ENCODE measurements at regions not wholly inside any gene's neighbourhood (a gene's known extent, or its start where the extent isn't known, plus 50 kb on each side); places are given as distances from the start of the nearest gene placed in this dataset.
A peak's percentile ranks its signal among the peaks of the same experiment; 100 is the strongest.

- TF ChIP-seq EZH2 (IDR thresholded peaks at IDR 0.05; ENCODE audit: insufficient read depth, poor library complexity, severe bottlenecking) (no peak), EZH2phosphoT487 (IDR thresholded peaks at IDR 0.05; ENCODE audit: insufficient read depth, low read depth) (no peak)
- in situ Hi-C loops (cut with MboI), result no loop called here
- no peak overlapping the region for H3K27ac ChIP-seq
- no peaks in the 10 kb centered on the region for H3F3A ChIP-seq (ENCODE audit: insufficient read depth)
- H3K9ac ChIP-seq, result no peak overlapping the region
- H3K4me2 ChIP-seq (ENCODE audit: unreplicated experiment), result no peak overlapping the region
- WGBS, 2 experiments (ENCODE audit: low coverage in 1 of 2, low lambda C conversion rate in 2 of 2, missing lambda C conversion rate in 2 of 2), result 40 to 43% methylated on average over 9 of the region's 9 CpGs
- H3K4me1 ChIP-seq (ENCODE audit: insufficient read depth), result no peaks in the 10 kb centered on the region
- H3K79me2 ChIP-seq (ENCODE audit: insufficient read depth), result no peaks in the 10 kb centered on the region
- no peak for DNase-seq
- H4K20me1 ChIP-seq (ENCODE audit: insufficient read depth), result no peaks in the 10 kb centered on the region
- H3K27me3 ChIP-seq (replicated peaks; ENCODE audit: insufficient read depth), result no peaks in the 10 kb centered on the region
- H3K9me2 ChIP-seq (ENCODE audit: insufficient read depth), result no peaks in the 10 kb centered on the region
- no peaks in the 10 kb centered on the region for H3K36me3 ChIP-seq (ENCODE audit: low read depth)
- no peak overlapping the region for H2AFZ ChIP-seq
- H3K9me3 ChIP-seq (ENCODE audit: low read depth), result no peaks in the 10 kb centered on the region
- H3K4me3 ChIP-seq, result no peak overlapping the region
Observed at GRCh38 chr11:70603756-70604211, 205.5 kb downstream of the CTTN start.

GRCh38 chr11:70604221-70604620, 205.9 kb downstream of the CTTN start:
- no peaks in the 10 kb centered on the region for H4K20me1 ChIP-seq (ENCODE audit: insufficient read depth)
- no peaks in the 10 kb centered on the region for H3K9me3 ChIP-seq (ENCODE audit: low read depth)
- WGBS, 2 experiments (ENCODE audit: low coverage in 1 of 2, low lambda C conversion rate in 2 of 2, missing lambda C conversion rate in 2 of 2), result 28 to 34% methylated on average over 11 of the region's 11 CpGs
- no peak for DNase-seq
- TF ChIP-seq EZH2phosphoT487 (IDR thresholded peaks at IDR 0.05; ENCODE audit: insufficient read depth, low read depth) (no peak), EZH2 (IDR thresholded peaks at IDR 0.05; ENCODE audit: insufficient read depth, poor library complexity, severe bottlenecking) (no peak)
- no peaks in the 10 kb centered on the region for H3K27me3 ChIP-seq (replicated peaks; ENCODE audit: insufficient read depth)
- no peak overlapping the region for H3K4me3 ChIP-seq
- H2AFZ ChIP-seq, result no peak overlapping the region
- no peaks in the 10 kb centered on the region for H3K4me1 ChIP-seq (ENCODE audit: insufficient read depth)
- in situ Hi-C loops (cut with MboI), result no loop called here
- H3K36me3 ChIP-seq (ENCODE audit: low read depth), result no peaks in the 10 kb centered on the region
- H3K79me2 ChIP-seq (ENCODE audit: insufficient read depth), result no peaks in the 10 kb centered on the region
- no peak overlapping the region for H3K4me2 ChIP-seq (ENCODE audit: unreplicated experiment)
- no peaks in the 10 kb centered on the region for H3K9me2 ChIP-seq (ENCODE audit: insufficient read depth)
- H3F3A ChIP-seq (ENCODE audit: insufficient read depth), result no peaks in the 10 kb centered on the region
- H3K9ac ChIP-seq, result no peak overlapping the region
- no peak overlapping the region for H3K27ac ChIP-seq

DNA sequence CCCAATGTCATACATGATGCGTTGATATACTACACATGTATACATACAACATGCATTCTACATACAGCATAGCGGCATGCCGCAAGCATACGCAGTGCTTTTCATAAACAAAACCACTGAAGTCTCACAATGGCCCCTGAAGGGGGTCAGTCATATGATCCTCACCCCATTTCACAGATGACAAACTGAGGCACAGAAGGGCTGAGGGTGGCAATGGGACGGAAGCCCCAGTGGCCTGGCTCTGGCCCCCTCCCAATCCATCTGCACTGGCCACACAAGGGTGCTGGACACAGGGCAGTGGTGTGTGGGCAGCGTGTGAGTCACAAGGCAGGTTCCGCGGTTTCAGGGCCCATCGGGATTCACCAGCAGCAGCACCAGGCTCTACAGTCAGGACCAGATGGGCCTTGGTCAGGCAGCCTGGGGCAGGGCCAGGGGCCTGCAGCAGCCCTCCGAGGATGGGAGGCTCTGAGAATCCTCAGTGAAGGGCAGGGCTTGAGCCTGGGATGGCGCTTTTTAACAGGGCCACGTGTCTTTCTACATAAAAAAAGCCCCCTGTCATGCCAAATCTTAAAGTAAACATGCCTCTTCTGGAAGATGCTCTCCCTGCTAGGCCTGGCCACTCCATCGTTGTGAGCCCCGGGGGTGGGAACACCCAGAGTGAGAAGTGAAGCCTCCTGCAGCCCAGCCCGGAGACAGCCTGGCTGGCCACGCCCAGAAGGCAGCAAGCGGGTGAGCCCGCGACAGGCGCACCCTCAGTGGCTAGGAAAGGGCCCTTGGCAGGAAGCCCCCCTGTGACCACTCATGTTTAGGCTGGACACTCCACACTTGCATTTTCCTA, 206.5 kb downstream of the CTTN start:
- WGBS, 2 experiments (ENCODE audit: low coverage in 1 of 2, low lambda C conversion rate in 2 of 2, missing lambda C conversion rate in 2 of 2), result 52 to 55% methylated on average over 20 of the region's 20 CpGs
- Histone ChIP-seq H3K27me3 (replicated peaks; ENCODE audit: insufficient read depth) (no peaks in the 10 kb centered on the region; the same call in 1 of the 2 replicates), H3K4me3 (no peak overlapping the region), H3K79me2 (ENCODE audit: insufficient read depth) (no peaks in the 10 kb centered on the region), H3F3A (ENCODE audit: insufficient read depth) (no peaks in the 10 kb centered on the region), H4K20me1 (ENCODE audit: insufficient read depth) (no peaks in the 10 kb centered on the region), H2AFZ (no peak overlapping the region), H3K27ac (no peak overlapping the region), H3K9me2 (ENCODE audit: insufficient read depth) (no peaks in the 10 kb centered on the region), H3K9me3 (ENCODE audit: low read depth) (no peaks in the 10 kb centered on the region), H3K36me3 (ENCODE audit: low read depth) (no peaks in the 10 kb centered on the region), H3K4me1 (ENCODE audit: insufficient read depth) (no peaks in the 10 kb centered on the region), H3K9ac (no peak overlapping the region), H3K4me2 (ENCODE audit: unreplicated experiment) (no peak overlapping the region)
- peak; percentile 6 for DNase-seq
- in situ Hi-C loops (cut with MboI), result no loop called here
- TF ChIP-seq EZH2phosphoT487 (IDR thresholded peaks at IDR 0.05; ENCODE audit: insufficient read depth, low read depth) (no peak), EZH2 (IDR thresholded peaks at IDR 0.05; ENCODE audit: insufficient read depth, poor library complexity, severe bottlenecking) (no peak)

DNA sequence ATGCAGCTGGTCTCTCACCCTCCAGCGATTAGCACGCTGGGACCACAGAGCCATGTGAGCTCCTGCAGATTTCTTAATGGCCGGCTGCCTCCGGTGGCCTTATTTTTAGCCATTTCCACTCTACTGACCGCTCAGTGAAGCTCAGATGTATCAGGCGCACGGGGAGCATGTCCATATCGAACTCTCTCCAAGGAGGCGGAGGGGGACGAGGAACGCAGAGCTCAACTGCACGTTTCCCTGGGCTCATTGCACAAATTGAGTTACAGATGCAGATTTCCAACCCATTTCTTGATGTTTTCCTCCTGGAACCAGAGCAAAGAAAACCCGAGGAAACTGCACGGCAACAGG, 207.1 kb downstream of the CTTN start:
- Histone ChIP-seq H3K27ac (no peak overlapping the region), H3K9ac (no peak overlapping the region), H2AFZ (no peak overlapping the region), H3K9me2 (ENCODE audit: insufficient read depth) (no peaks in the 10 kb centered on the region), H3K4me1 (ENCODE audit: insufficient read depth) (no peaks in the 10 kb centered on the region), H3K27me3 (replicated peaks; ENCODE audit: insufficient read depth) (no peaks in the 10 kb centered on the region; the same call in 1 of the 2 replicates), H3K4me2 (ENCODE audit: unreplicated experiment) (no peak overlapping the region), H3K36me3 (ENCODE audit: low read depth) (no peaks in the 10 kb centered on the region), H4K20me1 (ENCODE audit: insufficient read depth) (no peaks in the 10 kb centered on the region), H3K9me3 (ENCODE audit: low read depth) (no peaks in the 10 kb centered on the region), H3K4me3 (no peak overlapping the region), H3F3A (ENCODE audit: insufficient read depth) (no peaks in the 10 kb centered on the region), H3K79me2 (ENCODE audit: insufficient read depth) (no peaks in the 10 kb centered on the region)
- no peak for DNase-seq
- TF ChIP-seq EZH2 (IDR thresholded peaks at IDR 0.05; ENCODE audit: insufficient read depth, poor library complexity, severe bottlenecking) (no peak), EZH2phosphoT487 (IDR thresholded peaks at IDR 0.05; ENCODE audit: insufficient read depth, low read depth) (no peak)
- in situ Hi-C loops (cut with MboI), result no loop called here
- 76 to 78% methylated on average over 14 of the region's 14 CpGs for WGBS, 2 experiments (ENCODE audit: low coverage in 1 of 2, low lambda C conversion rate in 2 of 2, missing lambda C conversion rate in 2 of 2)

Measured in GM23248 (cell line).